HUES48 (cell line): ENCODE measurements at regions not wholly inside any gene's neighbourhood (a gene's known extent, or its start where the extent isn't known, plus 50 kb on each side); places are given as distances from the start of the nearest gene placed in this dataset.

Source experiments
- H3K27ac ChIP-seq: one replicate; pipeline ENCODE4 v1.7.0; 2013; ENCODE audit warnings: low read depth, low read length, inconsistent platforms
- H3K27me3 ChIP-seq: 2 replicates; pipeline ENCODE4 v1.6.1; 2013; ENCODE audit warnings: mild to moderate bottlenecking, low read length; ENCODE audit not compliant: control insufficient read depth, insufficient read depth
- H3K36me3 ChIP-seq: 2 replicates; pipeline ENCODE4 v1.6.1; 2013; ENCODE audit warnings: low read length; ENCODE audit not compliant: control insufficient read depth, insufficient read depth
- H3K4me1 ChIP-seq: 2 replicates; pipeline ENCODE4 v1.6.1; 2013; ENCODE audit warnings: mild to moderate bottlenecking, low read length; ENCODE audit not compliant: control insufficient read depth, insufficient read depth
- H3K4me3 ChIP-seq: 2 replicates; pipeline ENCODE4 v1.5.1; 2013; ENCODE audit warnings: mild to moderate bottlenecking, low read depth, low read length
- H3K9ac ChIP-seq: 2 replicates; pipeline ENCODE4 v1.6.1; 2013; ENCODE audit warnings: mild to moderate bottlenecking, low read depth, low read length, moderate library complexity
- H3K9me3 ChIP-seq: 2 replicates; pipeline ENCODE4 v1.6.1; 2013; ENCODE audit warnings: low read length; ENCODE audit not compliant: control insufficient read depth, insufficient read depth

DNA sequence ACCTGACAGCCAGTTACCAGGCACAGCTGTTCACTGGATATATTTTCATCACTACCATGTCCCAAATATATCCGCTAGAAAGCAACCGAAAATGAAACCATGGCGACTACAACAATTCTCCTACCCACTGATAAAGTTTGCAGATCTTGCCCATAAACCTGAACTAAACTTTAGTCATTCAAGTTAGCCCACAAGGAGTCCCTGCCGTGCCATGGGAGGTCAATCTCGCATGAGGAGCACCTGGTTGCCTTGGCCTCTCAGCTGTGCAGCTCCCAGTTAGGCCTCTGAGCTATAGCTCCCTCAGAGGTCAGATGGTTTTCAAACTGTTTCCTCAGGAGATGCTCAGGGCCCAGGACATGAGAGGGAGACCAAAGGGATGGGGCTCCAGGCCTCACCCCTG is 211.1 kb upstream of the RNF32 start:
- Histone ChIP-seq H3K9me3 (no peaks in the 10 kb centered on the region), H3K9ac (no peak overlapping the region), H3K4me1 (no peaks in the 10 kb centered on the region), H3K27me3 (no peaks in the 10 kb centered on the region), H3K4me3 (no peak overlapping the region), H3K36me3 (no peaks in the 10 kb centered on the region), H3K27ac (no peak overlapping the region)

DNA sequence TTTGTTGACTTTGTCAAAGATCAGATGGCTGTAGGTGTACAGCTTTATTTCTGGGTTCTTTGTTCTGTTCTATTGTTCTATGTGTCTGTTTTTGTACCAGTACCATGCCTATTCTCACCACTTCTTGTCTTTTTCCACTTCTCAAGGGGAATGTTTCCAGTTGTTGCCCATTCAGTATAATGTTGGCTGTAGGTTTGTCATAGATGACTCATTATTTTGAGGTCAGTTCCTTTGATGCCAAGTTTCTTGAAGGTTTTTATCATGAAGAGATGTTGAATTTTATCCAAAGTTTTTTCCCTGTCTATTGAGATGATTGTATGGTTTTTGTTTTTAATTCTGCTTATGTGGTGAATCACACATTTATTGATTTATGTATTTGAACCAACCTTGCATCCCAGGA is 216.7 kb upstream of the RNF32 start:
- no peaks in the 10 kb centered on the region for H3K4me1 ChIP-seq
- H3K9ac ChIP-seq, result no peak overlapping the region
- no peaks in the 10 kb centered on the region for H3K27me3 ChIP-seq
- no peak overlapping the region for H3K4me3 ChIP-seq
- H3K27ac ChIP-seq, result no peak overlapping the region
- H3K9me3 ChIP-seq, result no peaks in the 10 kb centered on the region
- H3K36me3 ChIP-seq, result no peaks in the 10 kb centered on the region

DNA sequence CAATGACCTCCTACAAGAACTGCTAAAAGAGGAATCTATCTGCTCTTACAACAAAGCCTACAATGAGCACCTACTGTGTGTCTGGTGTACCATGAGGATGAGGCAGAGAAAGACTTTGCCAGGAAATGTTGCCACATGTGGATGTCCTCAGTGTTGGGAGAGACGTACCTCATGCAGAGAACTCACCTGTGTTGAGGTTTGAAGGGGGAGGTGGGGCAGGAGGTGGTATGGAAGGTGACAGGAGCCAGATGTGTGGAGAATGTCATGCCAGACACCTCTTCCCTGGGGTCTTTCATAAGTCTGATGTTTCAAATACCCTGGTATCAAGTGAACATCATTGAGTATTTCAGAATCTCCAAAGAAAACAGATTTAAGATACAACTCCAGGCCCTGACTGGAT is 220.1 kb upstream of the RNF32 start:
- Histone ChIP-seq H3K4me1 (no peaks in the 10 kb centered on the region), H3K9ac (no peak overlapping the region), H3K4me3 (no peak overlapping the region), H3K9me3 (no peaks in the 10 kb centered on the region), H3K36me3 (no peaks in the 10 kb centered on the region), H3K27me3 (no peaks in the 10 kb centered on the region), H3K27ac (no peak overlapping the region)

DNA sequence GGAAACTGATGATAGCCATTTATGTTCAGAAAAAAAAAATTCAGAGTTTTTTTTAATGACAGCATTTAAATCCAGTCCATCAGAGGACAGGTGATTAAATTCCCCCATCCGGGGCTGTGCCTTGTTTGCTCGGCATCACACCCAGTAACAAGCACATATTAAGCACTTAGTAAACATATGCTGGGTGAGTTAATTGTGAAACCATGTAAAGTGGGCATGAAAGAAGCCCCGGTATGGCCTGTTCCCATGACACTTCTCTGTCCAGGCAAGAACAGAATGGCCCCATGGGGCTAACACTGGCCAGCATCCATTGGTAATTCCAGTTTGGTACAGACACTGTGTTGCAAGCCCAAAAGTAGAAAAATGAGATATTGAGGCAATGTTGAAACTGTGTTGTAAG is 220.8 kb upstream of the RNF32 start:
- H3K9ac ChIP-seq, result no peak overlapping the region
- H3K36me3 ChIP-seq, result no peaks in the 10 kb centered on the region
- no peaks in the 10 kb centered on the region for H3K27me3 ChIP-seq
- H3K27ac ChIP-seq, result no peak overlapping the region
- H3K4me3 ChIP-seq, result no peak overlapping the region
- no peaks in the 10 kb centered on the region for H3K4me1 ChIP-seq
- H3K9me3 ChIP-seq, result no peaks in the 10 kb centered on the region

DNA sequence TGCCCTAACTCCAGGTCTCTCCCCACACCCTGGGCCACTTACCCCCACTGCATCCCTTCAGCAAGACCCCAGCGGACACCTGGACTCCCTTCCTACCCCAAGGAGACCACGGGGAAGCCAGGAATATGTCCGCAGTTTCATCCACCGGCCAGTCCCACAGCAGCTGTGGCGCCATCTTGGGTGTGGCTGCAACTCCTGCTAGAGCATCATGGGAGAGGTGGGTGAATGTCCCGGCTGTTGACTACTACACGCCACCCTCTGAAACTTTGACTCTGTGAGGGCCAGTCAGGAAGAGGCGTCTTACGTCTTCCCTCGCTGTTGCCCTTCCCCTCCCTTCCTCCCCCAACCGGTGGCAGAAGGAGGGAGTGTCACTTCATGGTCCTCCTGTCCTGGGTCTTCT is 238.3 kb upstream of the RNF32 start:
- no peaks in the 10 kb centered on the region for H3K27me3 ChIP-seq
- H3K9ac ChIP-seq, result no peak overlapping the region
- no peak overlapping the region for H3K27ac ChIP-seq
- no peaks in the 10 kb centered on the region for H3K9me3 ChIP-seq
- H3K4me3 ChIP-seq, result no peak overlapping the region
- H3K4me1 ChIP-seq, result no peaks in the 10 kb centered on the region
- H3K36me3 ChIP-seq, result no peaks in the 10 kb centered on the region

DNA sequence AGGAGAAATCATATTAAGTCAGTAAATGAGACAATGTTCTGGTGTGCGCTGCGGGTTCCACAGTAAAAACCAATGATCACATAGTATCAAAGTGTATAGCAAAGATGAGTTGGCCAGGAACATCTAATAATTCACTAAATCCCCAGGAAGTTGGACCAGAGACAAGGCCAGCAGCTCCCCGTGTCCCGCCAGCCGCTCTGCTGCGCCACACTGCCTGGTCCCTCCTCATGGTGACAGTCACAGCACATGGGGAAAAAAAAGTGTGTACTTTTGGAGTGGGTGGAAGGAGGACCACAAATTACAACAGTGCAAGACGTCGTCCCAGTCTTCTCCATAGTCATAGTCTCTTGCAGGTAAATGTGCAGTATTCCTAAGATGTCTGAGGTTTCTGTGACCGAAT is 239.0 kb upstream of the RNF32 start:
- no peaks in the 10 kb centered on the region for H3K4me1 ChIP-seq
- H3K36me3 ChIP-seq, result no peaks in the 10 kb centered on the region
- H3K4me3 ChIP-seq, result no peak overlapping the region
- H3K9me3 ChIP-seq, result no peaks in the 10 kb centered on the region
- no peak overlapping the region for H3K9ac ChIP-seq
- no peaks in the 10 kb centered on the region for H3K27me3 ChIP-seq
- no peak overlapping the region for H3K27ac ChIP-seq

DNA sequence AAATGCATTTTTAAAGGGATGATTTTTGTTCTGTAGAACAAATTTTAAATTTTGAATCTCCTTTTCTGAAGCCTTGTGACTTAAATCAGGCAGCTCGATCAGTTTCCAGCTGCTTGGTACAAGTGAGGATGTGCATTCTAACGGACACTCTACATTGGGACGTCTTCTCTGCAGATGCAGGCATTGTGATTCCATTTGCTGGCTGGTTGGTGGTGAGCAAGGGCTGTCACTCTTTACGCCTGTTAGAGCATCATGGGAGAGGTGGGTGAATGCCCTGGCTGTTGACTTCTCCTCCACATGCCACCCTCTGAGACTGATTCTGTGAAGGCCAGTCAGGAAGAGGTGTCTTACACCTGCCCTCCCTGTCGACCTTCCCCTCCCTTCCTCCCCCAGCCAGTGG is 240.5 kb upstream of the RNF32 start:
- Histone ChIP-seq H3K27ac (no peak overlapping the region), H3K9me3 (no peaks in the 10 kb centered on the region), H3K27me3 (no peaks in the 10 kb centered on the region), H3K4me3 (no peak overlapping the region), H3K9ac (no peak overlapping the region), H3K4me1 (no peaks in the 10 kb centered on the region), H3K36me3 (no peaks in the 10 kb centered on the region)

DNA sequence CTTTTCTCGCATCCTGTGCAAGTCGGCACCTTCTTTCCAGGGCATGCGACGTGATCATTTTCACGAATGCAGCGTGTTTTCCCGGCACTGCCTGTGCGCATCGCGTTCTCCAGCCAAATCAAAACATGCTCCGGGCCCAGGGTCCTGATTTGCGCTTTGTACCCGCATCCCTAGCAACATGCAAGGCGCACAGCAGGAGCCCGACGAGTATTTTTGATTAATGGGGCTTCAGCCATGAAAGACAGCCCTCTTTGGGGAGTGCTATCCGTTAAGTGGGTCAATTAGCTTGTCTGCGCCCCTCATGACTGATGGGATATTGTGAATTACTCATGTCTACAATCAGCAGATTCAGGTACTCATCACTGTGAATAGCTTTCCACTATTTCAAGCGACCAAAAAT is 243.3 kb upstream of the RNF32 start:
- H3K4me3 ChIP-seq, result no peak overlapping the region
- no peak overlapping the region for H3K9ac ChIP-seq
- no peaks in the 10 kb centered on the region for H3K9me3 ChIP-seq

DNA sequence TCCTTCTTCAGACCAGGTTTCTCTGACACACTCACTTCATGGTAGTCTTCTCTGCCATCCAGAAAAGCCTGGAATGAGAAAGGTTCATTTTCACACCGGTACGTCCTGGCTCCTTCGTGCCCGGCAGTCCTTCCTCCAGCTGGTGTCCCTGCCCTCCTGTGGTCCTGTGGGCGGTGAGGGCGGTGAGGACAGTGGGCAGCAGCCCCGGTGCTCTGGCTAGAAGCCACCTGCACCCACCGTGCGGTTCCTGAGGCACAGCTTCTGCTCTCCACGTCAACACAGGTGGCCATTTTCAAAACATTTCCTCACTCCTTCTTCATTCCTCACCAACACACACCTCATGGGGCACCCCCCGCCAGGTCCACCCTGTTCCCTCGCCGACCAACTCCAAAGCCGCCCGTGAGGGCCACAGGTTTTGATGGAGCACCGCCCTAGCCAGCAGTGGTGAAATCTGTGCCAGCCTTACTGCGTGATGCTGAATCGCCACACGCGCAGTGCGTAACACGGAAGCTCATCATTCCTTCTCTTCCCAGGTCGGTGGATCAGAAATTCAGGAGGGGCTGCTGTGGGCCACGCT is 251.4 kb upstream of the RNF32 start:
- H3K9me3 ChIP-seq, result no peaks in the 10 kb centered on the region
- no peak overlapping the region for H3K9ac ChIP-seq
- no peak overlapping the region for H3K27ac ChIP-seq
- no peaks in the 10 kb centered on the region for H3K36me3 ChIP-seq
- no peaks in the 10 kb centered on the region for H3K27me3 ChIP-seq
- H3K4me1 ChIP-seq, result peaks cover 13% of the 10 kb centered on the region
- H3K4me3 ChIP-seq, result no peak overlapping the region

More for the DNA sequence above, 243.3 kb upstream of the RNF32 start:
- Histone ChIP-seq H3K27me3 (no peaks in the 10 kb centered on the region), H3K36me3 (no peaks in the 10 kb centered on the region), H3K4me1 (no peaks in the 10 kb centered on the region), H3K27ac (no peak overlapping the region)

DNA sequence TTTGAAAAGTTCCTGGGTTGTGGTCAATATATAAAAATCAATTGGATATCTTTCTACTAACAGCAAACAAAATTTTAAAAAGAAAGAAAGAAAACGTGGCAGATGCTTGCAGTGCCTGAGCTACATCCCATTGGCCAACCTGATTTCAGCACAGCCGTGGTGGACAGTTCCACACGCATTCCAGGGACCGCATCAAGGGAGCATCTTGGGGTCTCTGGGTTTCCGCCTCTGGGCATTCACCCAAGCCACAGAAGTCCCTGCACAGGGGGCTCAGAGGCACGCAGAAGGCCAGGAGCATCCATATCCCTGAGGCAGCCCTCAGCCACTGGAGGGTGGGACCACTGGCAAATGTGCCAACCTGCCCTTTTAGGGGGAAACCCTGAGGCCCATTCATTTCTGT is 254.5 kb upstream of the RNF32 start:
- Histone ChIP-seq H3K4me1 (peaks cover 13% of the 10 kb centered on the region), H3K27ac (no peak overlapping the region), H3K9me3 (no peaks in the 10 kb centered on the region), H3K36me3 (no peaks in the 10 kb centered on the region), H3K9ac (no peak overlapping the region), H3K27me3 (no peaks in the 10 kb centered on the region), H3K4me3 (no peak overlapping the region)

DNA sequence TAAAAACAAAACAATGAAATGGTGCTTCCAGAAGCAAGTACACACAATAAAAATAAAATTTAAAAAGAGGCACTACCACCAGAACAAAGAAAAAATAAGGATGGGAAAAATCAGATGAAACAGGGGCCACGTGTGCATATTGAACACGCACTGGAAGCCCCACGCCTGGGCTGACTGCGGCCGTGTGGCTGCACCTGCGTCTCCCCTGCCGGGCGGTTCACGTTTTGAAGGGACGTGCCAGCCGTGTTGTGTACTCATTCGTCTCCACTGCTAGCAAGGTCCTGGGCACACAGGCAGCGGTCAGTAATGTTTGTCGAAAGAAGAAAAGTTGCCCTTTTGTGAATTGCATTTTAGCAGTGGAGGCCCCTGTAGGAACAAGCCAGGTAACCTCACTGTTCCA is 255.9 kb upstream of the RNF32 start:
- Histone ChIP-seq H3K9me3 (no peaks in the 10 kb centered on the region), H3K9ac (no peak overlapping the region), H3K27me3 (no peaks in the 10 kb centered on the region), H3K36me3 (no peaks in the 10 kb centered on the region), H3K27ac (no peak overlapping the region), H3K4me3 (no peak overlapping the region), H3K4me1 (peaks cover 13% of the 10 kb centered on the region)

DNA sequence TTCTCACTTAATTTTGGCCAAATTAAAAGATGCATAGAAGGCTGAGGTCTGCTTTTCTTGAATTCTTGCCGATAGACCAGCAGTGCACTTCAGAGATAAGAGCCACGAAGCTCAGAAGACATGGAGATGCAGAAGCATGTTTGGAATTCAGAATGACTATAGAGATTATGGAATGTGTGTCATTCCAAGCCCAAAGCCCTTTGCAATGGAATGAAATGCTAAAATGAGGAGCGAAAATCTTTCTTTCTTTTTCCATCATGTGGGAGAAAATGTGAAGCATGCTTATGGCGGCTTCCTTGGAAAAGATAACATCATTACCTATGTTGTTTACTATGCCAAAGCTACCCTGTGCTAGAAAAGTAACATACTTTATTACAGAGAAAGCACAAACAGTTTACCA is 257.0 kb upstream of the RNF32 start:
- Histone ChIP-seq H3K36me3 (no peaks in the 10 kb centered on the region), H3K27ac (no peak overlapping the region), H3K27me3 (no peaks in the 10 kb centered on the region), H3K4me1 (peaks cover 13% of the 10 kb centered on the region), H3K4me3 (no peak overlapping the region), H3K9me3 (no peaks in the 10 kb centered on the region), H3K9ac (no peak overlapping the region)
